Kidney (tissue), 13 donors: ENCODE measurements at regions not wholly inside any gene's neighbourhood (a gene's known extent, or its start where the extent isn't known, plus 50 kb on each side); places are given as distances from the start of the nearest gene placed in this dataset.
A peak's percentile ranks its signal among the peaks of the same experiment; 100 is the strongest.
"Not testable (repeated sequence)": the region's sequence is repeated elsewhere in the genome, so short reads cannot be mapped to it uniquely, and the experiment has no call there.

Experiments used
- DNase-seq, 5 donors: peaks; one replicate each; pipeline ENCODE4 v3.0.0-alpha.2; 2013 to 2020
- FAIRE-seq: peaks from 2 replicates; lab custom pipeline; 2012; peaks lifted over from hg19 to GRCh38; lab: Jason Lieb, UNC
- H3K27ac ChIP-seq, 2 donors: one replicate each; pipeline ENCODE4 v1.7.0; 2013; ENCODE audit warnings: low read depth in 2 of 2, low read length in 2 of 2, inconsistent platforms in 1 of 2
- H3K27me3 ChIP-seq: one replicate; pipeline ENCODE4 v1.7.1; 2013; ENCODE audit warnings: low read length, inconsistent platforms; ENCODE audit not compliant: control insufficient read depth, insufficient read depth
- H3K36me3 ChIP-seq, 3 donors: one replicate each; pipeline versions ENCODE4 v1.7.0 to v1.7.1; 2013; ENCODE audit warnings: low read length in 3 of 3, control low read depth in 1 of 3, inconsistent platforms in 1 of 3; ENCODE audit not compliant: insufficient read depth in 3 of 3, control insufficient read depth in 2 of 3
- H3K4me1 ChIP-seq, 3 donors: one replicate each; pipeline versions ENCODE4 v1.7.0 to v1.7.1; 2013; ENCODE audit warnings: low read length in 3 of 3, inconsistent platforms in 1 of 3, low read depth in 1 of 3; ENCODE audit not compliant: control insufficient read depth in 2 of 3, insufficient read depth in 2 of 3
- H3K4me3 ChIP-seq, 3 donors: one replicate each; pipeline versions ENCODE4 v1.7.0 to v1.8.1; 2013; ENCODE audit warnings: low read length in 3 of 3, control low read depth in 1 of 3, inconsistent platforms in 1 of 3
- H3K9ac ChIP-seq, 3 donors: one replicate each; pipeline versions ENCODE4 v1.7.0 to v1.7.1; 2013; ENCODE audit warnings: low read length in 3 of 3, control low read depth in 1 of 3, inconsistent platforms in 1 of 3
- H3K9me3 ChIP-seq, 3 donors: one replicate each; pipeline versions ENCODE4 v1.7.0 to v1.7.1; 2013; ENCODE audit warnings: low read length in 3 of 3, control low read depth in 1 of 3, inconsistent platforms in 1 of 3; ENCODE audit not compliant: control insufficient read depth in 2 of 3, insufficient read depth in 1 of 3
- CTCF ChIP-seq: IDR thresholded peaks from 3 replicates; pipeline ENCODE4 v1.5.1; 2012; ENCODE audit warnings: mild to moderate bottlenecking, moderate library complexity, borderline replicate concordance; ENCODE audit not compliant: insufficient read depth; ENCODE audit errors: extremely low read depth
- intact Hi-C: fragments of 100-400 bp; cut with DNase I; formaldehyde crosslinking; loops from one replicate; pipeline ENCODE4 v1.11.1; 2022
- donor health status: control.
- donor health status: control.
- donor health status: control.
- donor health status: control.
- donor health status: control.
- donor health status: DM: yes; HTN: yes; CAD: no.
- donor health status: Normal renal cell carcinoma (clear cell type).

GRCh38 chrX:52271206-52271605, 86.5 kb downstream of the MAGED4 start:
- no peak overlapping the region for H3K4me3 ChIP-seq
- no peak for FAIRE-seq
- TF ChIP-seq CTCF: no peak
- H3K27ac ChIP-seq: no peak overlapping the region
- no peak overlapping the region for H3K9ac ChIP-seq
- no peaks in the 10 kb centered on the region for H3K36me3 ChIP-seq
- peak in 1 of 5 donors; percentile 17 for DNase-seq
- intact Hi-C loops: no loop called here
- no peaks in the 10 kb centered on the region for H3K4me1 ChIP-seq
- peaks cover 7% of the 10 kb centered on the region for H3K27me3 ChIP-seq
- H3K9me3 ChIP-seq: no peaks in the 10 kb centered on the region

DNA sequence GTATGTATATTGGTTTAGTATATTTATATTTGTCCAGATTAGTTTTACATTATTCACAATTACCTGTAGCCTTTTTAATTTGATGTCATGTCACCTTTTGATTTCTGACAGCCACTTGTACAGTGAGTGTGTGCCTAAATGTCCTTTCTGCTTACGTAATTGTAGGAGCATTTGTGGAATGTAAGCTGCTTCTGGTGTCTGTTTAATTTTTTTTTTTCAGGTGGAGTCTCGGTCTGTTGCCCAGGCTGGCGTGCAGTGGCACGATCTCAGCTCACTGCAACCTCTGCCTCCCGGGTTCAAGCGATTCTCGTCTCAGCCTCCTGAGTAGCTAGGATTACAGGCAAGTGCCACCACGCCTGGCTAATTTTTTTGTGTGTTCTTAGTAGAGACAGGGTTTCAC, 91.2 kb upstream of the XAGE2 start:
- no peaks in the 10 kb centered on the region for H3K27me3 ChIP-seq
- no peak overlapping the region for H3K4me3 ChIP-seq
- no peaks in the 10 kb centered on the region for H3K4me1 ChIP-seq
- DNase-seq: peak in 2 of 5 donors; percentile 34 to 37
- no peaks in the 10 kb centered on the region for H3K36me3 ChIP-seq
- no peaks in the 10 kb centered on the region for H3K9me3 ChIP-seq
- no peak for FAIRE-seq
- H3K9ac ChIP-seq: no peak overlapping the region
- TF ChIP-seq CTCF: no peak
- no peak overlapping the region for H3K27ac ChIP-seq
- intact Hi-C loops: no loop called here

DNA sequence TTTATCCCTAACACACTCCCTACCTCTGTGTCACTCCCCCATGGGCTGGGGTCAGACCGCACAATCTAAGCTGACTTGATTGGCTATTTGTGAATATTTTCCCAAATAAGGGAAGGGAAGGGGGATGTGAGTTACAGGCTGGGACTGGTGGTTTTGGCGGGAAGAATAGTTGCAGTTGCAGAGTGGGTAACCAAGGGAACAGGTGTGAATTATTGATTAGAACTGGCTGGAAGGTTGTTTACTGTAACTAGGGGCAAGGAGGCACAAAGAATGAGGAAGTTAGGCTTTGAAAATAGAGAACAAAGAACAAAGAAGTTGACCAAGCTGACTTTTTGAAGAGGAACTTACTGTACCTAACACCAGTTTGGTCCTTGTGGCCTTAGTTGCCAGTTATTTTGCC, 88.0 kb upstream of the XAGE2 start:
- DNase-seq: no peak
- no peaks in the 10 kb centered on the region for H3K27me3 ChIP-seq
- no peaks in the 10 kb centered on the region for H3K36me3 ChIP-seq
- no peaks in the 10 kb centered on the region for H3K9me3 ChIP-seq
- H3K4me3 ChIP-seq: no peak overlapping the region
- FAIRE-seq: no peak
- TF ChIP-seq CTCF: no peak
- no peak overlapping the region for H3K27ac ChIP-seq
- no peaks in the 10 kb centered on the region for H3K4me1 ChIP-seq
- no peak overlapping the region for H3K9ac ChIP-seq
- intact Hi-C loops: no loop called here

GRCh38 chrX:52284865-52285264, 84.0 kb upstream of the XAGE2 start:
- TF ChIP-seq CTCF: no peak
- H3K27ac ChIP-seq: no peak overlapping the region
- H3K36me3 ChIP-seq: no peaks in the 10 kb centered on the region
- no peak for FAIRE-seq
- no peak overlapping the region for H3K4me3 ChIP-seq
- no peaks in the 10 kb centered on the region for H3K4me1 ChIP-seq
- H3K27me3 ChIP-seq: peaks cover 2% of the 10 kb centered on the region
- intact Hi-C loops: no loop called here
- no peaks in the 10 kb centered on the region for H3K9me3 ChIP-seq
- DNase-seq: no peak
- no peak overlapping the region for H3K9ac ChIP-seq

DNA sequence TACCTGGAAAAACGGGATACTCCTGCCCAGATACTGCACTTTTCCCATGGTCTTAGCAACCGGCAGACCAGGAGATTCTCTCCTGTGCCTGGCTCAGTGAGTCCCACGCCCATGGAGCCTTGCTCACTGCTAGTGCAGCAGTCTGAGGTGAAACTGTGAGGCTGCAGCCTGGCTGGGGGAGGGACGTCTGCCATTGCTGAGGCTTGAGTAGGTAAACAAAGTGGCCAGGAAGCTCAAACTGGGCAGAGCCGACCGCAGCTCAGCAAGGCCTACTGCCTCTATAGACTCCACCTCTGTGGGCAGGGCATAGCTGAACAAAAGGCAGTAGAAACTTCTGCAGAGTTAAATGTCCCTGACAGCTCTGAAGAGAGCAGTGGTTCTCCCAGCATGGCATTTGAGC, 69.9 kb upstream of the XAGE2 start:
- intact Hi-C loops, H3K9ac ChIP-seq, H3K4me3 ChIP-seq, DNase-seq, FAIRE-seq, H3K27ac ChIP-seq, H3K4me1 ChIP-seq, H3K36me3 ChIP-seq, H3K27me3 ChIP-seq, H3K9me3 ChIP-seq: not testable (repeated sequence)

GRCh38 chrX:52308532-52308931, 60.3 kb upstream of the XAGE2 start:
- H3K4me1 ChIP-seq, H3K9ac ChIP-seq, DNase-seq, intact Hi-C loops, H3K9me3 ChIP-seq, H3K27ac ChIP-seq, FAIRE-seq, H3K27me3 ChIP-seq, H3K36me3 ChIP-seq, H3K4me3 ChIP-seq: not testable (repeated sequence)
